ENCODE measurements at regions not wholly inside any gene's neighbourhood (a gene's known extent, or its start where the extent isn't known, plus 50 kb on each side); places are given as distances from the start of the nearest gene placed in this dataset.

GRCh38 chr11:8810540-8811301, 100.3 kb upstream of the AKIP1 start:
- no peak for TF ChIP-seq CTCF (IDR thresholded peaks at IDR 0.05; ENCODE audit: low read depth, low read length, poor library complexity, severe bottlenecking)
- TF ChIP-seq EZH2phosphoT487 (IDR thresholded peaks at IDR 0.05; ENCODE audit: borderline replicate concordance, low read length): no peak
